ENCODE measurements at regions not wholly inside any gene's neighbourhood (a gene's known extent, or its start where the extent isn't known, plus 50 kb on each side); places are given as distances from the start of the nearest gene placed in this dataset.

- no peak for DNase-seq (ENCODE audit: low read depth)
- no peak overlapping the region for H3K4me3 ChIP-seq (ENCODE audit: low read depth, low read length)
- no peak for TF ChIP-seq CTCF (conservative IDR thresholded peaks at IDR 0.05; ENCODE audit: low read depth, low read length)
These were observed 2329.0 kb downstream of the TP53TG3F start for GRCh38 chr16:35788381-35788780.

- TF ChIP-seq CTCF (conservative IDR thresholded peaks at IDR 0.05; ENCODE audit: low read depth, low read length) = no peak
- no peak overlapping the region for H3K4me3 ChIP-seq (ENCODE audit: low read depth, low read length)
These were observed 2333.3 kb downstream of the TP53TG3F start for GRCh38 chr16:35792516-35793285.

GRCh38 chr16:35793601-35794000, 2334.2 kb downstream of the TP53TG3F start:
- no peak for DNase-seq (ENCODE audit: low read depth)
- no peak for TF ChIP-seq CTCF (conservative IDR thresholded peaks at IDR 0.05; ENCODE audit: low read depth, low read length)
- no peak overlapping the region for H3K4me3 ChIP-seq (ENCODE audit: low read depth, low read length)

More at GRCh38 chr16:35792516-35793285, 2333.3 kb downstream of the TP53TG3F start:
- no peak for DNase-seq (ENCODE audit: low read depth)

- no peak for TF ChIP-seq CTCF (conservative IDR thresholded peaks at IDR 0.05; ENCODE audit: low read depth, low read length)
- H3K4me3 ChIP-seq (ENCODE audit: low read depth, low read length) = no peak overlapping the region
- DNase-seq (ENCODE audit: low read depth) = no peak
These were observed 2335.5 kb downstream of the TP53TG3F start for GRCh38 chr16:35794896-35795295.

- no peak overlapping the region for H3K4me3 ChIP-seq (ENCODE audit: low read depth, low read length)
- no peak for DNase-seq (ENCODE audit: low read depth)
- no peak for TF ChIP-seq CTCF (conservative IDR thresholded peaks at IDR 0.05; ENCODE audit: low read depth, low read length)
These were observed 2336.1 kb downstream of the TP53TG3F start for GRCh38 chr16:35795361-35796029.

GRCh38 chr16:35797811-35798210, 2338.4 kb downstream of the TP53TG3F start:
- TF ChIP-seq CTCF (conservative IDR thresholded peaks at IDR 0.05; ENCODE audit: low read depth, low read length) = no peak
- peak; percentile 32 for DNase-seq (ENCODE audit: low read depth)
- no peak overlapping the region for H3K4me3 ChIP-seq (ENCODE audit: low read depth, low read length)
